ENCODE measurements at regions not wholly inside any gene's neighbourhood (a gene's known extent, or its start where the extent isn't known, plus 50 kb on each side); places are given as distances from the start of the nearest gene placed in this dataset.

GRCh38 chrX:9191392-9191791, 157.5 kb upstream of the FAM9B start:
- Mint-ChIP-seq H3K4me1 (peaks cover 0 to 4% of the 10 kb centered on the region in 2 donors), H3K27me3 (peaks cover 20 to 31% of the 10 kb centered on the region in 2 donors), H3K4me3 (no peak overlapping the region), H3K36me3 (no peaks in the 10 kb centered on the region), H3K27ac (no peak overlapping the region), H3K9me3 (no peaks in the 10 kb centered on the region)
- DNase-seq (no peak), ATAC-seq (replicated peaks) (no peak)

GRCh38 chrX:9195199-9195880, 161.4 kb upstream of the FAM9B start:
- no peaks in the 10 kb centered on the region for H3K36me3 Mint-ChIP-seq
- ATAC-seq (replicated peaks) (no peak), DNase-seq (no peak)
- H3K4me3 Mint-ChIP-seq, result no peak overlapping the region
- peaks cover 8% of the 10 kb centered on the region in 2 donors for H3K27me3 Mint-ChIP-seq
- H3K9me3 Mint-ChIP-seq, result no peaks in the 10 kb centered on the region
- H3K4me1 Mint-ChIP-seq, result peaks cover 3 to 4% of the 10 kb centered on the region in 2 donors
- no peak overlapping the region for H3K27ac Mint-ChIP-seq

DNA sequence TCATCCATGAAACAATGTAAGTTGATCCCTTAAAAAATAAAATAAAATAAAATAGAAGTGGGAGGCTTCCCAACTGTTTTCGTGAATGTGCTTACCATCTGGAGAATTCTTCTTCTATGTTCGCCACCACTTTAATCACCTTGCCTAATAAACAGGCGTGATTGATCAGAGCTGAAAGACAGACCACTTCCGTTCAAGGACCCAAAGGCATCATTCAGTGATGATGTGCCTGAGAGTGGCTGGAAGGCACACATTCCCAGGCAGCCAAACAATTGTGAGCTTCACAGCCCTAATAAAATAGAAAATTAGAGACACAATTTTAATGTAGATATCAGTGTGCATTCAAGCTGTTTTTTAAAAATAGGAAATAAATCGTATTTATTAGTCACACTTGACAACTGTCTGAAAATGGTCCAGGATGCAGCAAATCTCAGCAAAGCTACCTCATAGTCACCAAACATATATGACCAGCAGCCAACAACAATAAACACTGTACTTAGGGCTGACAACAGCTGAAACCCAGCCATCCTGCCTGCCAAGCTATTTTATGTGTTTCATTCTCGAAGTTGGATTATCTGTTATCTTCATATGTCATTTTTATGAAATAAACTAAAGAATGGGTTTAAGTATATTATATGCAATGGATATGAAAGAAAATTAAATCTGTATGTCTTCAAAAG, 163.2 kb upstream of the FAM9B start:
- Mint-ChIP-seq H3K27ac (no peak overlapping the region), H3K4me1 (peaks cover 3 to 4% of the 10 kb centered on the region in 2 donors), H3K4me3 (no peak overlapping the region), H3K27me3 (peaks cover 0 to 5% of the 10 kb centered on the region in 2 donors), H3K9me3 (no peaks in the 10 kb centered on the region), H3K36me3 (no peaks in the 10 kb centered on the region)
- no peak for ATAC-seq (replicated peaks)
- no peak for DNase-seq

DNA sequence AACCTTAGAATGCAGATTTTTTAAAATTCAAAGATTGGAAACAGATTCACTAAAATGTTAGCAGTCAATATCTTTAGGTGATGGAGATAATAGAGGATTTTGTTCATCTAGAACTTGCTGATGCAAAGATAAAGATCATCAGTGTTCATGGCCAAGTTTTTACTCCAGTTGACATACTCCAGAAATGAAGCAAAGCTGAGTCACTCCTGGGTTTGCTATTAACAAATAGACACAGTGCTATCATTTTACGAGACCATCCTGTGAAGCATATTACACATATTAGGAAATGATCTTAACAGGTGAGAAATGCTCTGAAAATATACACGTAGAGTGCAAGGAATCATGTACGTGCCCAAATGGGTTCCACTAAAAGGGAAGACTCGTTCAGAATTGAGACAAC, 170.6 kb upstream of the FAM9B start:
- H3K4me1 Mint-ChIP-seq, result peaks cover 6 to 9% of the 10 kb centered on the region in 2 donors
- no peaks in the 10 kb centered on the region for H3K9me3 Mint-ChIP-seq
- H3K27ac Mint-ChIP-seq, result no peak overlapping the region
- H3K36me3 Mint-ChIP-seq, result no peaks in the 10 kb centered on the region
- DNase-seq, result no peak
- H3K27me3 Mint-ChIP-seq, result peaks cover 30 to 38% of the 10 kb centered on the region in 2 donors
- no peak for ATAC-seq (replicated peaks)
- H3K4me3 Mint-ChIP-seq, result no peak overlapping the region

DNA sequence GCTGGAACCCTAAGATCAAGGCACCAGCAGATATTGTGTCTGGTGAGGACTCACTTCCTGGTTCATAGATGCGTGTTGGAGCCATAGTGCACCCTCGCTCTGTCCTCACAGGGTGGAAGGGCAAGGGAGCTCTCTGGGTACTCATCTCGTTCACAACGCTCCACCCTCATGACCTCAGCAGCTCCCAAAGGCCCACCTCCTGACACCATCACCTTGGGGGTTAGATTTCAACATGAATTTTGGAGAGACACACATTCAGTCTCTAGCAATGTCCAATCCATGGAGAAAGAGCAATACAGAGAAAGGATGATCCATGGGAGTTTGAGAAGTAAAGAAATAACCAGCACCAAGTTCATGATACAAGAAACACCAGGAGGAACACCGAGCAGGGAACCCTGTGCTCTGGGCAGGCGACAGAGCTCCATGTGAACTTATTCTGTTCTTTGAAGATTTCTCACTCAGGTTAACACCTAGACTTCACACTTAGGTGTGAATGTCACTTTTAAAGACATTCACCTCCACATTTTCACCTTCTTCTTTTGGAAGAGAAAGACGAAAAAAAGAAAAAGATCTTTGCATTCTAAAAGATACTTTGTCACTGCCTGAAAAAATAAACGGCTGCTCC, 171.8 kb upstream of the FAM9B start:
- Mint-ChIP-seq H3K27ac (no peak overlapping the region), H3K4me1 (peaks cover 6 to 9% of the 10 kb centered on the region in 2 donors), H3K4me3 (no peak overlapping the region), H3K27me3 (peaks cover 30 to 38% of the 10 kb centered on the region in 2 donors), H3K36me3 (no peaks in the 10 kb centered on the region), H3K9me3 (no peaks in the 10 kb centered on the region)
- no peak for ATAC-seq (replicated peaks)
- DNase-seq, result no peak

- Mint-ChIP-seq H3K4me1 (peaks cover 6 to 9% of the 10 kb centered on the region in 2 donors), H3K27me3 (peaks cover 30 to 35% of the 10 kb centered on the region in 2 donors), H3K9me3 (no peaks in the 10 kb centered on the region), H3K4me3 (peak overlapping the region in 1 of 2 donors; percentile 10), H3K27ac (no peak overlapping the region), H3K36me3 (no peaks in the 10 kb centered on the region)
- ATAC-seq (replicated peaks), result no peak
- no peak for DNase-seq
Observed at GRCh38 chrX:9207142-9207541, 173.2 kb upstream of the FAM9B start.

- H3K9me3 Mint-ChIP-seq, result peaks cover 0 to 10% of the 10 kb centered on the region in 2 donors
- H3K36me3 Mint-ChIP-seq, result no peaks in the 10 kb centered on the region
- no peak overlapping the region for H3K27ac Mint-ChIP-seq
- no peak for ATAC-seq (replicated peaks)
- no peak for DNase-seq
- no peak overlapping the region for H3K4me3 Mint-ChIP-seq
- peaks cover 4 to 9% of the 10 kb centered on the region in 2 donors for H3K4me1 Mint-ChIP-seq
- H3K27me3 Mint-ChIP-seq, result peaks cover 11 to 19% of the 10 kb centered on the region in 2 donors
Observed at GRCh38 chrX:9211269-9211668, 177.3 kb upstream of the FAM9B start.

- peaks cover 2 to 8% of the 10 kb centered on the region in 2 donors for H3K9me3 Mint-ChIP-seq
- H3K27ac Mint-ChIP-seq, result no peak overlapping the region
- no peaks in the 10 kb centered on the region for H3K36me3 Mint-ChIP-seq
- no peak overlapping the region for H3K4me3 Mint-ChIP-seq
- no peaks in the 10 kb centered on the region for H3K4me1 Mint-ChIP-seq
- ATAC-seq (replicated peaks) (no peak), DNase-seq (no peak)
- peaks cover 0 to 4% of the 10 kb centered on the region in 2 donors for H3K27me3 Mint-ChIP-seq
Observed at GRCh38 chrX:9221781-9222180, 187.9 kb upstream of the FAM9B start.

- Mint-ChIP-seq H3K36me3 (no peaks in the 10 kb centered on the region), H3K27ac (no peak overlapping the region), H3K27me3 (peaks cover 0 to 4% of the 10 kb centered on the region in 2 donors), H3K4me1 (no peaks in the 10 kb centered on the region), H3K9me3 (peaks cover 2 to 8% of the 10 kb centered on the region in 2 donors), H3K4me3 (no peak overlapping the region)
- DNase-seq (no peak), ATAC-seq (replicated peaks) (no peak)
Observed at GRCh38 chrX:9222299-9222698, 188.4 kb upstream of the FAM9B start.

- Mint-ChIP-seq H3K4me1 (no peaks in the 10 kb centered on the region), H3K9me3 (peaks cover 2 to 4% of the 10 kb centered on the region in 2 donors), H3K27ac (no peak overlapping the region), H3K36me3 (no peaks in the 10 kb centered on the region), H3K27me3 (peaks cover 4 to 6% of the 10 kb centered on the region in 2 donors), H3K4me3 (no peak overlapping the region)
- DNase-seq, result no peak
- no peak for ATAC-seq (replicated peaks)
Observed at GRCh38 chrX:9227276-9227675, 193.3 kb upstream of the FAM9B start.

- no peak for DNase-seq
- Mint-ChIP-seq H3K4me1 (no peaks in the 10 kb centered on the region), H3K27me3 (peaks cover 0 to 13% of the 10 kb centered on the region in 2 donors), H3K27ac (no peak overlapping the region), H3K9me3 (no peaks in the 10 kb centered on the region), H3K4me3 (no peak overlapping the region), H3K36me3 (no peaks in the 10 kb centered on the region)
- no peak for ATAC-seq (replicated peaks)
Observed at GRCh38 chrX:9231491-9231890, 197.6 kb upstream of the FAM9B start.

DNA sequence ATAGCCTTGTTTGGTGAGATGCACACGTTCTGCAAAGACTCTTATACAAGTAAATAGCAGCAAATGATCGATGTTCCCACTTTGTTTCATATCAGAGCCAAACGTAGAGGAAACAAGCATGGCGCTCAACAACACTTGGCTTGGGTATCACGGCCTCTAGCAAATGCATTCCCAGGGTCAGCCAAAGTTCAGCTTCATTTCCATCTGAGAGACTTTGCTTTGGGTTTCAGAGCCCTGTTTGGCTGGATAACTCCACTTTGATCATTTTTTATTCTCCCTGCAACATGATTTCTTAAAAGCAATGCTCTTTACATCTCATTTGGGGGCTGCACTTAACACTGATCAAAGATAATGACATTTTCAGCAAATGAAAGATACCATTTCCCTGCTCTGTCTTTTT, 199.2 kb upstream of the FAM9B start:
- Mint-ChIP-seq H3K4me1 (no peaks in the 10 kb centered on the region), H3K9me3 (no peaks in the 10 kb centered on the region), H3K36me3 (no peaks in the 10 kb centered on the region), H3K4me3 (no peak overlapping the region), H3K27me3 (peaks cover 0 to 13% of the 10 kb centered on the region in 2 donors), H3K27ac (no peak overlapping the region)
- no peak for ATAC-seq (replicated peaks)
- DNase-seq, result no peak

GRCh38 chrX:9234315-9234714, 200.4 kb upstream of the FAM9B start:
- no peak overlapping the region for H3K27ac Mint-ChIP-seq
- no peaks in the 10 kb centered on the region for H3K9me3 Mint-ChIP-seq
- no peaks in the 10 kb centered on the region for H3K4me1 Mint-ChIP-seq
- ATAC-seq (replicated peaks), result no peak
- peaks cover 0 to 13% of the 10 kb centered on the region in 2 donors for H3K27me3 Mint-ChIP-seq
- H3K4me3 Mint-ChIP-seq, result no peak overlapping the region
- H3K36me3 Mint-ChIP-seq, result no peaks in the 10 kb centered on the region
- no peak for DNase-seq

- Mint-ChIP-seq H3K4me1 (no peaks in the 10 kb centered on the region), H3K9me3 (no peaks in the 10 kb centered on the region), H3K27ac (no peak overlapping the region), H3K36me3 (no peaks in the 10 kb centered on the region), H3K27me3 (peaks cover 0 to 13% of the 10 kb centered on the region in 2 donors), H3K4me3 (no peak overlapping the region)
- ATAC-seq (replicated peaks) (no peak), DNase-seq (no peak)
Observed at GRCh38 chrX:9235722-9236121, 201.8 kb upstream of the FAM9B start.

- ATAC-seq (replicated peaks) (no peak), DNase-seq (no peak)
- no peaks in the 10 kb centered on the region for H3K9me3 Mint-ChIP-seq
- peaks cover 0 to 3% of the 10 kb centered on the region in 2 donors for H3K27me3 Mint-ChIP-seq
- no peaks in the 10 kb centered on the region for H3K36me3 Mint-ChIP-seq
- no peak overlapping the region for H3K27ac Mint-ChIP-seq
- no peak overlapping the region for H3K4me3 Mint-ChIP-seq
- no peaks in the 10 kb centered on the region for H3K4me1 Mint-ChIP-seq
Observed at GRCh38 chrX:9240956-9241355, 207.0 kb upstream of the FAM9B start.

Measured in stimulated activated naive B cell treated with anti-CD40 and anti-IgM and Interleukin-4, amounts not matched to agents 10 μg/mL and 1 μg/mL and 100 μg/mL, for 72 hours (primary cell).